ENCODE measurements at regions not wholly inside any gene's neighbourhood (a gene's known extent, or its start where the extent isn't known, plus 50 kb on each side); places are given as distances from the start of the nearest gene placed in this dataset.

DNA sequence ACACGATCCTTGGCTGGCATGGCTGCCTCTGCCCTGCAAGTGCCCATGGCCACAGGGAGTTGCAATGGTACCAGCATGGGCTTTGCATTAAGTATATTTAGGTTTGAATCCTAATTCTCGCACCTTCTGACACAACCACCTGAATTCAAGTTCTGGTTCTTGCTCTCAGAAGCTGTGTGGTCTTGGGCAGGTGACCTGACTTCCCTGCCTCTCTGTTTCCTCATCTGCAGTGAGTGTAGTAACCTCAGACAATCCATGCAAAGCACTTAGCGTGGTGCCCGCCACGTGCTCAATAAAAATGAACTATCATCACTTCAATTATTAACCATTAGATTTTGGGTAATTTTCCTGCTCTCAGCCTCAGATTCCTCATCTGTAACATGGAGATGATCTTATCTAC lies 378.8 kb upstream of the ARID1B start:
- no peaks in the 10 kb centered on the region for H3K27me3 ChIP-seq (ENCODE audit: control insufficient read depth in 1 of 2, insufficient read depth in 2 of 2, low read length in 2 of 2)
- peaks cover 0 to 3% of the 10 kb centered on the region in 2 donors for H3K4me1 ChIP-seq (ENCODE audit: control insufficient read depth in 2 of 2, insufficient read depth in 2 of 2, low read length in 1 of 2)
- no peaks in the 10 kb centered on the region for H3K9me3 ChIP-seq (ENCODE audit: control insufficient read depth in 2 of 2, insufficient read depth in 1 of 2, low read depth in 1 of 2, low read length in 1 of 2)
- H3K36me3 ChIP-seq (ENCODE audit: control insufficient read depth in 2 of 2, insufficient read depth in 2 of 2, low read length in 1 of 2) = no peaks in the 10 kb centered on the region
- no peak overlapping the region for H3K27ac ChIP-seq (ENCODE audit: low read depth in 2 of 2, low read length in 1 of 2)
- no peak overlapping the region for H3K4me3 ChIP-seq (ENCODE audit: low read depth in 1 of 2, low read length in 2 of 2)
- 80 to 83% methylated on average over 5 of the region's 5 CpGs for WGBS, 2 donors

DNA sequence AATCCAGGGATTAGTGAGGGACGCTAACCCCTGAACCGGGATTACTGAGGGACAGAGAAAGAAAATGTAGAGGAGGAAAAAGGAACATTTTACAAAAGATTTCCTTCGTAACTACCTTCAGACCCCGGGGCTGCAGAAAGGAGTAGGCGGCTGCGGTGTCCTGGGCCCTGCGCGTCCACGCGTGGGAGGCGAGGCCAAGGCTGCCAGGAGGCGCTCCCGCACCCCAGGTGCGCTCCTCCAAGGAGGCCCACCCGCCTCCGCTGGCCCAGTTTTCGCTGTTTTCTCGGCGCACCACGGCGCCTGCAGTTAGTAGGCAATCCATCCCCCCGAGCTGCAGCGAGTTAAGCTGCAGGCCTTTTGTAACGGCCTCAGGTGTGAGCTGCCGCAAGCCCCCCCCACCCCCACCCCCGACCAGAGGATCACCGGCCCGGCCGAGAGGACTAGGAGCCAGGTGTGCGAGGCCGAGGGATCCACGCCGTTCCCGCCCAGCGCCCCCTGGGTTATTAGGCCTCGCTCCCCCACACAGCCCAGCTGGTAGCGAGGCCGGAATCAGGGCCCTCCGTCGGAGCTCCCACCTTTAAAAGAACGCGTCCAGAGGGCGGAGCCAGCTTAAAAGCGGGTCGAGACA lies 380.3 kb upstream of the ARID1B start:
- Histone ChIP-seq H3K4me1 (ENCODE audit: control insufficient read depth in 2 of 2, insufficient read depth in 2 of 2, low read length in 1 of 2) (peaks cover 0 to 3% of the 10 kb centered on the region in 2 donors), H3K9me3 (ENCODE audit: control insufficient read depth in 2 of 2, insufficient read depth in 1 of 2, low read depth in 1 of 2, low read length in 1 of 2) (no peaks in the 10 kb centered on the region), H3K36me3 (ENCODE audit: control insufficient read depth in 2 of 2, insufficient read depth in 2 of 2, low read length in 1 of 2) (no peaks in the 10 kb centered on the region), H3K27me3 (ENCODE audit: control insufficient read depth in 1 of 2, insufficient read depth in 2 of 2, low read length in 2 of 2) (no peaks in the 10 kb centered on the region), H3K4me3 (ENCODE audit: low read depth in 1 of 2, low read length in 2 of 2) (no peak overlapping the region), H3K27ac (ENCODE audit: low read depth in 2 of 2, low read length in 1 of 2) (no peak overlapping the region)
- WGBS, 2 donors = 44 to 57% methylated on average over 44 to 45 of the region's 45 CpGs

DNA sequence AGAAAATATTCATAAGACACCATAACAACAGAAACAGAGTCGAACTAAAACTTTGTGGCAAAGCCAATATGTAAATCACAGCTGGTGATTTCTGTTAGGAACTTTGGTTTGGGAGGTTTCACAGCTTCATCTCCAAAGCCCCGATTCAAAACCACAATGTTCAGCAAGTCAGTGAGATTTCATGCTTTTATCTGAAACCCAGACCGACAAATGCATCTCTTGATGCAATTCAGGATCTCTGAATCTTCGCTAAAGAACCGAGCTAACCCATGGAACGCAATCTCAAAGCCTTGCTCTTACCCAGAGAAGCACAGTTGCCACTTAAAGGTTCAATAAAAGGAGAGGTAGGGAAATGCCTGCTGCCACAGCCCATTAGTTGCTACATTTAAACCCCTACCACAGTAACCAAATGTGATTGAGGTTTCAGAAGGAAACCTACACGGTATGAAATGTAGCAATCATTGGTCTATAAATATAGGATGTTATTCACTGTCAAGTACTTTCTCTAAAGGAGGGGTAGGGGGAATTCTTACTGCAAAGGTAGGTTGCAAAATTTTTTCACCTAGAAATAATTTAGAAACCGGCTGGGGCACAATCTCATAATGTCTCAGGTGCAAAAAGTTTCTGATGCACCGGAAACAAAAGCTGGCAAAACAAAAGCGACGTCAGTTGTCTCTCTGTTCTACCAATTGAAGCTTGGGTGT lies 381.0 kb upstream of the ARID1B start:
- peaks cover 0 to 3% of the 10 kb centered on the region in 2 donors for H3K4me1 ChIP-seq (ENCODE audit: control insufficient read depth in 2 of 2, insufficient read depth in 2 of 2, low read length in 1 of 2)
- H3K4me3 ChIP-seq (ENCODE audit: low read depth in 1 of 2, low read length in 2 of 2) = no peak overlapping the region
- H3K36me3 ChIP-seq (ENCODE audit: control insufficient read depth in 2 of 2, insufficient read depth in 2 of 2, low read length in 1 of 2) = no peaks in the 10 kb centered on the region
- H3K27me3 ChIP-seq (ENCODE audit: control insufficient read depth in 1 of 2, insufficient read depth in 2 of 2, low read length in 2 of 2) = no peaks in the 10 kb centered on the region
- no peaks in the 10 kb centered on the region for H3K9me3 ChIP-seq (ENCODE audit: control insufficient read depth in 2 of 2, insufficient read depth in 1 of 2, low read depth in 1 of 2, low read length in 1 of 2)
- 57% methylated on average over 11 of the region's 11 CpGs for WGBS, 2 donors
- no peak overlapping the region for H3K27ac ChIP-seq (ENCODE audit: low read depth in 2 of 2, low read length in 1 of 2)

DNA sequence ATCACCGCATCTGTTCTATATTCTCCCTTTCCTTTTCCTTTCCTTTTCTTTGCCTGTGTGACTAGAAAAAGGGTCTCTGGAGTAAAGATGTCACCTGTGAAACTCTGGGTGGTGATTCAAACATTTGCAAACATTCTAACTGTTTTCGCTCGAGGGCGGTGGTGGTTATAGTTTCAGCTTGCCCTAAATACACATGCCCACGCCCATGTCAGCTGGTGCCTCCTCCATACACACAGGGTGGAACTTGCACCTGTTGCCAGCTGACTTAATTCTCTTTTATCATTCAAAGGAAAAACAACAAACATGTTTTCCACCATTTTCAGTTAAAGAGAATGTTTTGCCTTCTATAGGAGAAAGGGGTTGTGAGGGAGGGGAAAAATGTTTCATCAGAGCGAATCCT lies 381.9 kb upstream of the ARID1B start:
- 49 to 55% methylated on average over 6 of the region's 6 CpGs for WGBS, 2 donors
- H3K9me3 ChIP-seq (ENCODE audit: control insufficient read depth in 2 of 2, insufficient read depth in 1 of 2, low read depth in 1 of 2, low read length in 1 of 2) = no peaks in the 10 kb centered on the region
- no peak overlapping the region for H3K4me3 ChIP-seq (ENCODE audit: low read depth in 1 of 2, low read length in 2 of 2)
- no peaks in the 10 kb centered on the region for H3K36me3 ChIP-seq (ENCODE audit: control insufficient read depth in 2 of 2, insufficient read depth in 2 of 2, low read length in 1 of 2)
- peaks cover 0 to 3% of the 10 kb centered on the region in 2 donors for H3K4me1 ChIP-seq (ENCODE audit: control insufficient read depth in 2 of 2, insufficient read depth in 2 of 2, low read length in 1 of 2)
- no peak overlapping the region for H3K27ac ChIP-seq (ENCODE audit: low read depth in 2 of 2, low read length in 1 of 2)
- H3K27me3 ChIP-seq (ENCODE audit: control insufficient read depth in 1 of 2, insufficient read depth in 2 of 2, low read length in 2 of 2) = no peaks in the 10 kb centered on the region

DNA sequence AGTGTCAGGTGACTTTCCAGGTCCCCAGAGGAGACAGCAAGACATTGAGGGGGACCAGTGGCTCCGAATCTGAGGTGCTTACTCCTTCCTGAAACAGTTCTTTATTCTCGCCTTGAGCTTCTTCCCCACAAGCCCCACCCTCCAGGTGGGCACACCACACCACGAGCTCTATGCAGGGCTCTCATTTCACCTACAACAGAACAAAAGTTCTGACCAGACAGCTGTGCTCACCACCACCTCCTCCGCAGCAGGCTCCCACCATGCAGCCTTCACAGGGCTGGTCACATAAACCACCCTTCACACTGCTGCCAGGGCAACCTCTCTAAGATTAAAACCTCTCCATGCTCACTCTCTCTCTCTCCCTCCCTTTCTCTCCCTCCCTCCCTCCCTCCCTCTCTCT lies 384.5 kb upstream of the ARID1B start:
- Histone ChIP-seq H3K9me3 (ENCODE audit: control insufficient read depth in 2 of 2, insufficient read depth in 1 of 2, low read depth in 1 of 2, low read length in 1 of 2) (no peaks in the 10 kb centered on the region), H3K36me3 (ENCODE audit: control insufficient read depth in 2 of 2, insufficient read depth in 2 of 2, low read length in 1 of 2) (no peaks in the 10 kb centered on the region), H3K27ac (ENCODE audit: low read depth in 2 of 2, low read length in 1 of 2) (no peak overlapping the region), H3K4me3 (ENCODE audit: low read depth in 1 of 2, low read length in 2 of 2) (no peak overlapping the region), H3K27me3 (ENCODE audit: control insufficient read depth in 1 of 2, insufficient read depth in 2 of 2, low read length in 2 of 2) (no peaks in the 10 kb centered on the region), H3K4me1 (ENCODE audit: control insufficient read depth in 2 of 2, insufficient read depth in 2 of 2, low read length in 1 of 2) (peaks cover 0 to 3% of the 10 kb centered on the region in 2 donors)
- WGBS, 2 donors = 78 to 83% methylated on average over 4 of the region's 4 CpGs

DNA sequence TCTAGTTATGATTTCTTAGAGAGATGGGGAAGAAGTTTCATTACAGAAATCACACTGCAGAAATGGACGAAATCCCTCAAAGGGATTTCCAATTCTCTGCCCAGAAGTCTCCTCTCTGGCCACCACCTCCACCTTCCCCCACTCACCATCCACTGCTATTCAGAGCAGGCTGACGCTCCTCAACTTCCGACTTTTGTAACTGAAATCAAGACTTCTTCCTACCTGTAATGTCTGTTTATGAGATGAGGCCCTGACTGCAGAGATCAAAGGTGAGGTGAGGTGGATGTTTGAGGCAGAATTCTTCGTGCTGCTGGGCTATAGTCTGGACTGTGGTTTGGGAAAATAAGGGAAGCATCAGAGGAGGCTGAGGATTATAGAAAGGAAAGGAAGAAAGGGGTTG lies 385.2 kb upstream of the ARID1B start:
- 89 to 91% methylated on average over 4 of the region's 4 CpGs for WGBS, 2 donors
- Histone ChIP-seq H3K27me3 (ENCODE audit: control insufficient read depth in 1 of 2, insufficient read depth in 2 of 2, low read length in 2 of 2) (no peaks in the 10 kb centered on the region), H3K27ac (ENCODE audit: low read depth in 2 of 2, low read length in 1 of 2) (no peak overlapping the region), H3K4me1 (ENCODE audit: control insufficient read depth in 2 of 2, insufficient read depth in 2 of 2, low read length in 1 of 2) (peaks cover 0 to 3% of the 10 kb centered on the region in 2 donors), H3K36me3 (ENCODE audit: control insufficient read depth in 2 of 2, insufficient read depth in 2 of 2, low read length in 1 of 2) (no peaks in the 10 kb centered on the region), H3K4me3 (ENCODE audit: low read depth in 1 of 2, low read length in 2 of 2) (no peak overlapping the region), H3K9me3 (ENCODE audit: control insufficient read depth in 2 of 2, insufficient read depth in 1 of 2, low read depth in 1 of 2, low read length in 1 of 2) (no peaks in the 10 kb centered on the region)

DNA sequence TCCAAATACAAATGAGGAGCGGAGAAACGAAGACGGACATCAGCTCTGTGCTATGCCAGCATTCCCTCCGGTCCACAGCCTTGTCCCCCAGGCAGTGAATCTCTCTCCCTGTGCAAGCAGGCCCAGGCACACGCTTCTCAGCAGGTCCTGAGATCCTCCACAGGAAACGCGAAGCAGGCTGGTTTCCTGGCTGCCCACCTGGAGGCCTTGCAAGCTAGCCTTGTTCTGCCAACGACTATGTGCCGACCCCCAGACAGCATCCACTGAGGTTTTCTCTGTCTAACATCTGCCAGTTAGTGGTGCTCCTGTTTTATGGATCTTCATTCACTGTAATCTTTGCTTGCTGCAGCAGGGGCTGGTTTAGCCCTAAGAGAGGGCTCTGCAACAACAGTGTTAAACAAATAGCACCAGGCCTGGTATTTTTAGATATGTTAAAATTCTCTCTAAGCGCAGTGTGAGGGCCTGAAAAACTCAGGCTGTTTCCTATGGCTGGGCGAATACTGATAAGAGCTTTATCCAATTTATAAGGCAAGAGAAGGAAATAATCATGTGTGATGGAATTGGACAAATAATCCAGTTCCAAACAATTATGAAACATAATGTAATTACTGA lies 386.0 kb upstream of the ARID1B start:
- WGBS, 2 donors = 74 to 76% methylated on average over 11 of the region's 11 CpGs
- Histone ChIP-seq H3K4me1 (ENCODE audit: control insufficient read depth in 2 of 2, insufficient read depth in 2 of 2, low read length in 1 of 2) (no peaks in the 10 kb centered on the region), H3K27ac (ENCODE audit: low read depth in 2 of 2, low read length in 1 of 2) (no peak overlapping the region), H3K4me3 (ENCODE audit: low read depth in 1 of 2, low read length in 2 of 2) (no peak overlapping the region), H3K9me3 (ENCODE audit: control insufficient read depth in 2 of 2, insufficient read depth in 1 of 2, low read depth in 1 of 2, low read length in 1 of 2) (no peaks in the 10 kb centered on the region), H3K27me3 (ENCODE audit: control insufficient read depth in 1 of 2, insufficient read depth in 2 of 2, low read length in 2 of 2) (no peaks in the 10 kb centered on the region), H3K36me3 (ENCODE audit: control insufficient read depth in 2 of 2, insufficient read depth in 2 of 2, low read length in 1 of 2) (no peaks in the 10 kb centered on the region)

DNA sequence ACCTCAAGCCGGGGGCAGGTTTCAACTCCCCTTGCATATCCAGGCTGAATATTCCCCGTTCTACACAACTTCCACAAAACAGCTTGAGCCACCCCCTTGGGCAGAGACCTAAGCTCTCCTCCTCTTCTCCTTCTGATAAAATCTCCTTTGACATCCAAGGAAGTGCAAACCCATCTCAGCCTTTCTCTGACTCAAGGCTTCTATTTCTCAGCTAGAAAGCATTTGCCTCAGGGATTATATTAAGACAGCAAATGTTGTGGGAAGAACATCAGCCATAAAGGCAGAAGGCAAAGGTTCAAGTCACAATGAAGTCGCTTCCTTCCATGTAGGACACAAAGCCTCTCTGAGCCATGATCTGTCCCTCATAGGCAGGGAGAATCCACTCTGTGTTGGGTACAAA lies 386.6 kb upstream of the ARID1B start:
- Histone ChIP-seq H3K4me1 (ENCODE audit: control insufficient read depth in 2 of 2, insufficient read depth in 2 of 2, low read length in 1 of 2) (no peaks in the 10 kb centered on the region), H3K27me3 (ENCODE audit: control insufficient read depth in 1 of 2, insufficient read depth in 2 of 2, low read length in 2 of 2) (no peaks in the 10 kb centered on the region), H3K27ac (ENCODE audit: low read depth in 2 of 2, low read length in 1 of 2) (no peak overlapping the region), H3K36me3 (ENCODE audit: control insufficient read depth in 2 of 2, insufficient read depth in 2 of 2, low read length in 1 of 2) (no peaks in the 10 kb centered on the region), H3K9me3 (ENCODE audit: control insufficient read depth in 2 of 2, insufficient read depth in 1 of 2, low read depth in 1 of 2, low read length in 1 of 2) (no peaks in the 10 kb centered on the region), H3K4me3 (ENCODE audit: low read depth in 1 of 2, low read length in 2 of 2) (no peak overlapping the region)
- 87 to 89% methylated on average over 3 of the region's 3 CpGs for WGBS, 2 donors

DNA sequence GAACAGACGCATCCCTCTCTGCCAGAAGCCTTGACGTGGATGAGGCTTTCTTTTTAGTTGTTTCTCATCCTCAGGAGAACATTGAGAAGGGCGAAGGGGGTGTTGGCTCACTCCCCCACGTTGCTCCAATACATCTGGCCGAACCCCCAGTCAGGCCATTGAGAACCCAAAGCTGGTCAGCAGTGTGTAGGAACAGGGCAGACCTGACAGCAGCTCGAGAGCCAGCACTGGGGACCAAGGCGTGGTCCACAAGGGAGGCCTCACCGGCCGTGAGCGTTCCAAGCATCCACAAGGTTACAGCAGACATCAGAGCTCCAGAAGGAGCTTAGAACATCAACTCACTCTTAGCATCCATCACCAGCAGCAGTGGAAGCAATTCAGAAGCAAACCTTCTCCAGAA lies 387.9 kb upstream of the ARID1B start:
- WGBS, 2 donors = 88 to 92% methylated on average over 10 of the region's 10 CpGs
- H3K9me3 ChIP-seq (ENCODE audit: control insufficient read depth in 2 of 2, insufficient read depth in 1 of 2, low read depth in 1 of 2, low read length in 1 of 2) = no peaks in the 10 kb centered on the region
- no peaks in the 10 kb centered on the region for H3K27me3 ChIP-seq (ENCODE audit: control insufficient read depth in 1 of 2, insufficient read depth in 2 of 2, low read length in 2 of 2)
- no peak overlapping the region for H3K4me3 ChIP-seq (ENCODE audit: low read depth in 1 of 2, low read length in 2 of 2)
- no peaks in the 10 kb centered on the region for H3K36me3 ChIP-seq (ENCODE audit: control insufficient read depth in 2 of 2, insufficient read depth in 2 of 2, low read length in 1 of 2)
- no peak overlapping the region for H3K27ac ChIP-seq (ENCODE audit: low read depth in 2 of 2, low read length in 1 of 2)
- no peaks in the 10 kb centered on the region for H3K4me1 ChIP-seq (ENCODE audit: control insufficient read depth in 2 of 2, insufficient read depth in 2 of 2, low read length in 1 of 2)

DNA sequence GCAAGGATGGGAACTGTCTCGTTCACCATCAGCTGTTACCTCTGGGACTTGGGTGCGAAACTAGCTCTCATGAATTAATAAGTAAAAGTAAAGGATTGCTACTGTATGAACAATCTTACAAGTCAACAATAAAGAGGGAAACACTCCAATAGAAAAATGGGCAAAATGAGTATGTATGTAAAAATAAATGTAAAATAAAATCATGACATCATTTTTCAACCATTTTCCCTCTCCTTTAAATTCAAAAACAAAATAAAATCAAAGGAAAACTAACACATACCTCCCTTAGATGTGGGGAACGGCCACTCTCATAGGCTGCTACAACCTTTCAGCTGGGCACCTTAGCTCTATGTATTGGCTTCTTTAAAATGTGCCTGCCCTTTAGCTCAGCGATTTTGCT lies 389.7 kb upstream of the ARID1B start:
- no peaks in the 10 kb centered on the region for H3K36me3 ChIP-seq (ENCODE audit: control insufficient read depth in 2 of 2, insufficient read depth in 2 of 2, low read length in 1 of 2)
- H3K4me1 ChIP-seq (ENCODE audit: control insufficient read depth in 2 of 2, insufficient read depth in 2 of 2, low read length in 1 of 2) = no peaks in the 10 kb centered on the region
- no peaks in the 10 kb centered on the region for H3K27me3 ChIP-seq (ENCODE audit: control insufficient read depth in 1 of 2, insufficient read depth in 2 of 2, low read length in 2 of 2)
- no peak overlapping the region for H3K27ac ChIP-seq (ENCODE audit: low read depth in 2 of 2, low read length in 1 of 2)
- WGBS, 2 donors = 87 to 92% methylated on average over 4 of the region's 4 CpGs
- no peak overlapping the region for H3K4me3 ChIP-seq (ENCODE audit: low read depth in 1 of 2, low read length in 2 of 2)
- no peaks in the 10 kb centered on the region for H3K9me3 ChIP-seq (ENCODE audit: control insufficient read depth in 2 of 2, insufficient read depth in 1 of 2, low read depth in 1 of 2, low read length in 1 of 2)
